Astrocyte (in vitro differentiated cells and primary cell): ENCODE measurements at regions not wholly inside any gene's neighbourhood (a gene's known extent, or its start where the extent isn't known, plus 50 kb on each side); places are given as distances from the start of the nearest gene placed in this dataset.

ENCODE experiments used
- EZH2 ChIP-seq: IDR thresholded peaks from 2 replicates; pipeline ENCODE4 v1.6.1; 2012; ENCODE audit warnings: mild to moderate bottlenecking, low read length, inconsistent platforms; ENCODE audit not compliant: insufficient read depth
- TF ChIP-seq, protein P1 (sequence below): IDR thresholded peaks from 2 replicates; pipeline ENCODE4 v1.5.1; 2011; ENCODE audit warnings: low read depth, mild to moderate bottlenecking, inconsistent platforms, low read length, moderate library complexity; ENCODE audit not compliant: insufficient read depth

- TF ChIP-seq, protein P1, sequence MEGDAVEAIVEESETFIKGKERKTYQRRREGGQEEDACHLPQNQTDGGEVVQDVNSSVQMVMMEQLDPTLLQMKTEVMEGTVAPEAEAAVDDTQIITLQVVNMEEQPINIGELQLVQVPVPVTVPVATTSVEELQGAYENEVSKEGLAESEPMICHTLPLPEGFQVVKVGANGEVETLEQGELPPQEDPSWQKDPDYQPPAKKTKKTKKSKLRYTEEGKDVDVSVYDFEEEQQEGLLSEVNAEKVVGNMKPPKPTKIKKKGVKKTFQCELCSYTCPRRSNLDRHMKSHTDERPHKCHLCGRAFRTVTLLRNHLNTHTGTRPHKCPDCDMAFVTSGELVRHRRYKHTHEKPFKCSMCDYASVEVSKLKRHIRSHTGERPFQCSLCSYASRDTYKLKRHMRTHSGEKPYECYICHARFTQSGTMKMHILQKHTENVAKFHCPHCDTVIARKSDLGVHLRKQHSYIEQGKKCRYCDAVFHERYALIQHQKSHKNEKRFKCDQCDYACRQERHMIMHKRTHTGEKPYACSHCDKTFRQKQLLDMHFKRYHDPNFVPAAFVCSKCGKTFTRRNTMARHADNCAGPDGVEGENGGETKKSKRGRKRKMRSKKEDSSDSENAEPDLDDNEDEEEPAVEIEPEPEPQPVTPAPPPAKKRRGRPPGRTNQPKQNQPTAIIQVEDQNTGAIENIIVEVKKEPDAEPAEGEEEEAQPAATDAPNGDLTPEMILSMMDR, result no peak
- TF ChIP-seq EZH2, result no peak
Measured at GRCh38 chr2:144229296-144229695, 290.6 kb downstream of the ZEB2 start.
